GM19023 (cell line): ENCODE measurements at regions not wholly inside any gene's neighbourhood (a gene's known extent, or its start where the extent isn't known, plus 50 kb on each side); places are given as distances from the start of the nearest gene placed in this dataset.
A peak's percentile ranks its signal among the peaks of the same experiment; 100 is the strongest.

Experiments
- ATAC-seq: cut with Tn5 transposase; IDR thresholded peaks from one replicate; pipeline ENCODE4 v1.9.1; 2021; ENCODE audit warnings: mild to moderate bottlenecking, moderate library complexity; ENCODE audit not compliant: unreplicated experiment

DNA sequence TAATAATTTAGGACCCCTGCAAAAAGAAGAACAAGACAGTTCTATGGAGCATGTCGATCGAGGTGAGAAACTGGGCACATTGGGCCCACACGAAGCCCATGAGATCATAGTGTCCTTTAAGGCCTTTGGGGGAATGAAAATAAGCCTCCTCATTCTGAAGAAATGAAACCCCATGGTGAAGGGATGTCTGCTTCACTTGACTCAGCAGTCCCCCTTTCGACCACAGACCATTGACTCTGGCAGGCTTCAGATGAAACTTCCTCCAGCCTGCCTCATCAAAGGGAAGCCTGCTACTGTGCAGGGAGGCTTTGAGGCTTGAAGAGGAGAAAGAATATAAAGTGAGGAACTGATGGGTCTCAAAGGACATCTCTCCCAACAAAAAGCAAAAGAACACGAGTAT, 144.2 kb upstream of the FBXL4 start:
- ATAC-seq: peak; percentile 77

DNA sequence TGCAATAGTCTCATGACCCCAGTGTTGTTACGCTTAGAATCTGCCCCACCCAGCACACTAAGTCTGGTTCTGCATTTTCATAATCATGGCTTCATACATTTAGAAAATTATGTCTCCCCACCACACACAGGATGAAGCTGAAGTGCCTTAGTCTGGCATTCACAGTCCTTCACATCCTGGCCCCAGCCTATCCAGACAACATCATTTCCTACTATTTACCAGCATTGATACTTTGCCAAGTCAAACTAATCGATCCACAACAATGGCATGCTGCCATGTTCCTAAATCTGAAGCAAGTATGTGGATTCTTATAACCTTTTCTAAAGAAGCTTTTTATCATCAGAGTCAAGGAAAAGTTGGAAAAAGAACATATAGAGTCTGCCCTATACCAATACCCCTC, 132.4 kb upstream of the FBXL4 start:
- no peak for ATAC-seq

GRCh38 chr6:99079058-99079457, 131.3 kb upstream of the FBXL4 start:
- no peak for ATAC-seq

DNA sequence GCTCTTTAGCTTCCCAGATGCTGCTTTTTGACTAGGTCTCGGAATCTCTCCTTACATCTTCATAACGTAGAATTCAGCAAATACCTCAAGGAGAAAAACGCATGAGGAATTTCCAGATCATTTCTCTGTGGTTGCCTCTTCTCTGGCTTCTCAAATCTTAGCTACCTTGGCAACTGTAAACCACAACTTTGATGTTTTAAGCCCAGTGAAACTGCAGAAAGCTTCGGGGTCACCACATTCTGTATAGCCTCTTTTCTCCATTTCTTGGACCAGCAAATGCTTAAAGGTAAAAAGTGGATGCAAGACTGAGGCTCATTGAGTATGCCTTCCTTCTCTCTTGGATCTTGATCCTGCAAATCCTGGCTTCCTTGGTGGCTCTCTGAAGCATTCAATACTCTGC, 125.5 kb upstream of the FBXL4 start:
- no peak for ATAC-seq

DNA sequence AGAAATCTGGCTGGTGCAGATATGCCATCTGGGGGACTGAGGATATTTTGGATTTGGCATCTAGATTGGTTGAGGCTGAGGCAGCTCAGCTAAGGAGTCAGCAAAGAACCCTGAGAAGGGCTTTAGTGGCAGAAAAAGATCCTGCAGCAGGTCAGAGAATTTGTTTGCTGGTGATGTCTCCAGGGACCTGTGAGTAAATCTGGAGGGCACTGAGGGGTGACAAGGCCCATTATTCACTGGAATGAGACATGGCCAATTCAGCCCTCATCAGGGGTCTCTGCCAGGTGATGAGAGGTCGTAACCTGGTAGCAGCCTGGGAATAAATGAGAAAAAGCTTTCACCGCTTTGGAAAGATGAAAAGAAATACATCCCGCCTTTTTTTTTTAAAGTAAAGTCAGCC, 118.3 kb upstream of the FBXL4 start:
- no peak for ATAC-seq

GRCh38 chr6:99064834-99065233, 117.1 kb upstream of the FBXL4 start:
- no peak for ATAC-seq

DNA sequence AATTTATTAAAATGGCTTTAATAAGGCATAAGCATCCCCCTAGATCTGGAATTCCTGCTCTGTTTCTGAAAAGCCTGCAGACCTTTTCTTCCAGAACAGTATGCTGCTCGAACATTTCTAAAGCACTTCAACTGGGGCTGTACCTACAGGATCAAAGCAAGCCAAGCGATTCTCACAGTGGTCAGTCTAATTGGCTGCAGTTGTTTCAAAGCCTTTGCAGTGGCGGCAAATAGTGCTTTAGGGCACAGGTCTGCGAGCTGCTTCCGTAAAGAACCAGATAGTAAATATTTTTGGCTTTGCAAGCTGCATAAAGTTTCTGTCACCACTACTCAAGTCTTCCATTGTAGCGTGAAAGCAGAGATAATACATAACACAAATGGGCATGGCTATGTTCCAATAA, 88.9 kb upstream of the FBXL4 start:
- no peak for ATAC-seq

- ATAC-seq: no peak
Observed at GRCh38 chr6:99032396-99032795, 84.7 kb upstream of the FBXL4 start.

DNA sequence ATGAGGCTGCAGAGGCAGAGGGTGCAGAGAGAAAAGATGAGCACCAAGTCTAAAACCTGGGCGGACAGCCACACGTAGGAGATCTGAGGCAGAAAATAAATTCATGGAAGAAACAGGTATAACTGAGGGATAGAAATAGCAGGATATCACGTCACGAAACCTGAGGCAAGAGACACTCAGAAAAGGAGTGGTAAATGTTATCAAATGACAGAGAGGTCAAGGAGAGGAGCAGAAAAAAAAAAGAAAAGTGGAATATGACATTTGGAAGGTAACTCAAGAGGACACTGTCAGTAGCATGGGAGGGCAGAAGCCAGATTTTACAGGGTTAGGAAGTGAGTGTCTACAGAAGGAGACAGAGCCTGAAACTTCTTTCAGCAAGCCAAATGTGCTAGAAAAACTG, 84.2 kb upstream of the FBXL4 start:
- no peak for ATAC-seq

DNA sequence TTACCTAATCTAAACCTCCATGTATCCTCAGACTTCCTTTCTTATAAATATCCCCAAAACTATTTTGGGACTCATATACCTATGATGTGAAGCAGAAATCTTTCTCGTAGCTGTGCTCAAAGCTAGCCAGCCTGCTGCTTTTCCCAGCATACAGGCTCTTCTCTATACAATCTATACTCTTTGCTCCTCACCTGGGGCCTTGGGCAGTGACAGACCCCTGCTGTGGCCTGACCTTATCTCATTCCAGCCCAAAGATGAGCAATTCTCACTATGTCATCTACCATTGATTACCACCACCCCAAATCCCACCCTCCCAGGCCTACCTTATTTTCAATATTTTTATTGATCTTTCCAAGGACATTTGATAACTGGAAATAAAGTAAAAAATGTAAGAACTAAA, 83.2 kb upstream of the FBXL4 start:
- no peak for ATAC-seq

DNA sequence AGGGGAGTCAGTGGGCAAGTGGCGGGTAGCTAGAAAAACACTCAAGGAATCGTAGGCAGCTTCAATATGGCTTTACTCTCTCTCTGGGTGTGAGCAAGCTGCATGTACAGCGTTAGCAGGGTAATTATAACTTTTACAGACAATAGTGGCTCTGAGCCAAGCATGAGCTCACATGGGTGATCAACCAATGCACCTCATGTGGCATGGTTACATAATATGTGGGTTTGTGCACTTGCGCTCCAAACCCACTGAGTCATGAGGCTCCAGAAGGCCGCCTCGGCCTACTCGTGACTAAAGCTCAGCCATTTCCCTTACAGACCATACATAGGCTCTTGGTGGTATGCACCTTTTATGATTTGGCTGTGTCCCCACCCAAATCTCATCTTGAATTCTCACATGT, 78.4 kb upstream of the FBXL4 start:
- ATAC-seq: no peak

DNA sequence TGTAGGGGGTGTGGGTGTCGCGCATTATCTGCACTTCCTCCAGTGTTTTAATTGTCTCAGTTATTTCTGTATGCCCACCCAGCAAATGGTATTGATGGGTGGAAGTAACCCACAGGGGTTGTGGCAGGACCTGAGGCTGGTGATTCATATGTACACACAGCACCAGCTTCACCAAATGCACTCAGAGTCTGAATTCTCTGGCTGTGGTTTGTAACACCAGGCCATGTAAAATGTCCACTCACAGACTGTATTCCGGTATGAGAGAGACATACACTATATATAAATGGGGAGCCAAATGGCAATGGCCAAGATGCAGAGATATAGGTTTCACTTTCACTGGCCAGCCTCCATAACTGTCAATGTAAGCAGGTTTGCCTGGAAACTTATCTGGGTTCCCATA, 76.3 kb upstream of the FBXL4 start:
- ATAC-seq: no peak

DNA sequence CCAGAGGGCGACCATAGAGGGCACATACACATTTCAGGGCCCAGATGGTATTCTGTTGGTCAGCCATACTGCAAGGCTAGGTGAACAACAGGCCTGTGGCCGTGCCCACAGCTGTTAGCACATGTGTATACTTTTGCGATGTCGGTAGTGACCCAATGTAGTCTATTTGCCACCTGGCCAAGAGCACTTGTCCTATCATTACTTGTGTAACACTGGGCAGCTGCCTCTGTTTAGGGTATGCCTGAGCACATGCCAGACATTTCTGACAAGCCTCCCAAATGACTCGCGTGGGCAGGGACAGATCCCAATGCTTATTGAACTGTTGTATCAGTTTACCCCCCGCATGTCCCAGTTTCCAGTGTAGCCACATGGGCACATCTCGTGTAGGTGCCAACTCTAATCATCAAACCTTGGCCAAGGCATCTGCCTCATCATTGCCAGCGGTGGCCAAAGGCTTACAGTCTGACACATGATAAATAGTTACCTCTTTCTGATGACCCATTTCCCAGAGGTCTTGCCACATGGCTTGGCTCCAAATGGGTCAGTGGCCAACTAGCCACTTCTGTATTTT, 74.4 kb upstream of the FBXL4 start:
- no peak for ATAC-seq

- ATAC-seq: no peak
Observed at GRCh38 chr6:99019381-99019780, 71.6 kb upstream of the FBXL4 start.

- no peak for ATAC-seq
Observed at GRCh38 chr6:99017150-99017549, 69.4 kb upstream of the FBXL4 start.

DNA sequence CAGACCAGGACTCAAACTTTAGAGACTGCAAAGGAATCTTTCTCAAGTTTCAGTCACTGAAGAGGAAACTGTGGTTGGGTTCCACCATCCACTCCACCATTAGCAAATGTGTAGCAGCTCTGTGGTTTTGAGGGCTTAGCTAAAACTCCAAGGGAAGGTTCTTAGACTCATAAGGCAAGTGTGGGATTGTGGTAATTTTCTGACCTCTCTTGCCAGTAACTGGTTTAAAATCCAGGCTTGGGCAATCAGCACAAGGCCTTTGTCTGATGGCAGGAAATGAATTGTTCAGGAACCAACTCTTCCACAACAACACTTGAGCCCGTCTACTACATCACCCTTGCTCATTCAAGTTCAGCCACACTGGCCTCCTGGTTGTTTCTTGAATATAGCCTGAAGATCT, 68.6 kb upstream of the FBXL4 start:
- no peak for ATAC-seq

DNA sequence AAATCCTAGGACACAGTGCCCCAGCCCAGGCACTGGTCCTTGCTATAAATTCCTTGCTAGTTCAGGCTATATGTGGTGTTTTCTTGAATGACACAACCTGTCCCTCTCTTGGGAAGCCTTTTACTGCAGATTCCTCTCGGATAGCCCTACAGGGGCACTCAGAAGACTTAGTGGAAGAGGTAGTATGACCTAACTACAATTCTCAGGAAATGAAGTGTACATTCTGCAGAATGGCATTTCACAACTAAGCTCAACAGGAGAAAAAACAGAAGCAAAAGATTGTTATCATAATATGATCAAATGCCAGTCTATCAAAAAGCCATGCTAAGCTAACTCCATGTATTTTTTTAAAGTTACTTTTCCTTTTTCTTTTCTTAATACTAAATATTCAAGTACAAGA, 66.3 kb upstream of the FBXL4 start:
- ATAC-seq: no peak

- no peak for ATAC-seq
Observed at GRCh38 chr6:99013661-99014060, 65.9 kb upstream of the FBXL4 start.

GRCh38 chr6:99013145-99013544, 65.4 kb upstream of the FBXL4 start:
- no peak for ATAC-seq

DNA sequence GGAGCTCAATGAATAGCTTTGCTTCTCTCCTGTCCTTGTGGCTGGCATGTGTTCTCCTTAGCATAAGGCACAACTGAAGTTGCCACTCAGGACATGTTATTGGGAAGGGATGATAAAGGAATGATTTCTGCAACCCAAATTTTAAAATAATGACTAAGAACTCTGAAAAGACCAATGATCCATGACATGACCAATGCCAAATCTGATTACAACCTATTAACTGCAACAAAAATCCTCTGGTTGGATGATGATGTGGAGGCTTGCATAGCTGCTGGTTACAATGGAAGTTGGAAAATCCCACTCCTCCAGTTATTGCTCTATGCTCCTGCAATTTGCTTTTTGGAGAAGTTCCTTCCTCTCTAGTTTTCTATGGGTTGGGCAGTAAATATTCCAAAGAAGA, 63.4 kb upstream of the FBXL4 start:
- ATAC-seq: no peak

DNA sequence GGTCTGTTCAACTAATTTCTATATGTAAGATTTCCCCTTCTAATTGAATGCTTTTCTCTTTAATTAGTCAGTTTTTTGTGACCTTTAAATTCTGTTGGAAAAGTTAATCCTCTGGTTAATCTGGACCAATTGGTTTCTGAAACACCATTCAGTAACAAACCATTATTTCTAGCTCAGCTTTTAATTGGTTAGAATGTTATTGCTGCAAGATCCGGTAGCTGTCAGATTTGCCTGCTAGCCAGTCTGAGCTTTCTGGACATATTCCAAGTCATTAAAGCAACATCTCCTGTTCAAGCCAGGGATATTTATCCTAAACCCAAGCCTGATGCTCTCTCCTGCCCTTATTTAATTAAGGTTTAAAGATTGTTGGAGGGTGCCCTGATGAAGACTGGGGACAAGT, 55.1 kb upstream of the FBXL4 start:
- ATAC-seq: no peak

- ATAC-seq: no peak
Observed at GRCh38 chr6:98998103-98998502, 50.4 kb upstream of the FBXL4 start.
